ENCODE measurements at regions not wholly inside any gene's neighbourhood (a gene's known extent, or its start where the extent isn't known, plus 50 kb on each side); places are given as distances from the start of the nearest gene placed in this dataset.
A peak's percentile ranks its signal among the peaks of the same experiment; 100 is the strongest.

DNA sequence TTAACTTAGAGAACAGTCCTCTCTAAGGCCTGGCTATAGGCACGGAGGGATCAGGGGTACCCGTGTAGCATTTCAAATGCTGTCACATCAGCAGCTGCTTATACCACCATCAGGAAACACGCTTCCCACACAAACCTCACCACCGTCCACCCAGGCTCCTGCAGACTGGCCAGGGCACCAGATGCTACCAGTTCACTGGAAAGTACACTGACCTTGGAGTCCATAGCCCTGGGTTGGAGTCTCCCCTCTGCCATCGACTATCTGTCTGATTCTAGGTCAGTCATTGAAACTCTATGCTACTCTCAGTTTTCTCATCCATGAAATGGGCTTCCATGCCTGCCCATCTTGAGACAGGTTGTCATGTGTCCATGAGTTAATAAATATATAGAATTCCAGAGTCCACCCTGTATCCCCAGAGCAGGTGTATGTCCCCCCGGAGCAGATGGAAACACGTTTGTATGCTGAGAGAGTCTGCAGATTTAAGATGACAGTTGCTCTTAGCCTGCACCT lies 156.0 kb upstream of the SMAD3 start (continued):
- TF ChIP-seq, protein P1, sequence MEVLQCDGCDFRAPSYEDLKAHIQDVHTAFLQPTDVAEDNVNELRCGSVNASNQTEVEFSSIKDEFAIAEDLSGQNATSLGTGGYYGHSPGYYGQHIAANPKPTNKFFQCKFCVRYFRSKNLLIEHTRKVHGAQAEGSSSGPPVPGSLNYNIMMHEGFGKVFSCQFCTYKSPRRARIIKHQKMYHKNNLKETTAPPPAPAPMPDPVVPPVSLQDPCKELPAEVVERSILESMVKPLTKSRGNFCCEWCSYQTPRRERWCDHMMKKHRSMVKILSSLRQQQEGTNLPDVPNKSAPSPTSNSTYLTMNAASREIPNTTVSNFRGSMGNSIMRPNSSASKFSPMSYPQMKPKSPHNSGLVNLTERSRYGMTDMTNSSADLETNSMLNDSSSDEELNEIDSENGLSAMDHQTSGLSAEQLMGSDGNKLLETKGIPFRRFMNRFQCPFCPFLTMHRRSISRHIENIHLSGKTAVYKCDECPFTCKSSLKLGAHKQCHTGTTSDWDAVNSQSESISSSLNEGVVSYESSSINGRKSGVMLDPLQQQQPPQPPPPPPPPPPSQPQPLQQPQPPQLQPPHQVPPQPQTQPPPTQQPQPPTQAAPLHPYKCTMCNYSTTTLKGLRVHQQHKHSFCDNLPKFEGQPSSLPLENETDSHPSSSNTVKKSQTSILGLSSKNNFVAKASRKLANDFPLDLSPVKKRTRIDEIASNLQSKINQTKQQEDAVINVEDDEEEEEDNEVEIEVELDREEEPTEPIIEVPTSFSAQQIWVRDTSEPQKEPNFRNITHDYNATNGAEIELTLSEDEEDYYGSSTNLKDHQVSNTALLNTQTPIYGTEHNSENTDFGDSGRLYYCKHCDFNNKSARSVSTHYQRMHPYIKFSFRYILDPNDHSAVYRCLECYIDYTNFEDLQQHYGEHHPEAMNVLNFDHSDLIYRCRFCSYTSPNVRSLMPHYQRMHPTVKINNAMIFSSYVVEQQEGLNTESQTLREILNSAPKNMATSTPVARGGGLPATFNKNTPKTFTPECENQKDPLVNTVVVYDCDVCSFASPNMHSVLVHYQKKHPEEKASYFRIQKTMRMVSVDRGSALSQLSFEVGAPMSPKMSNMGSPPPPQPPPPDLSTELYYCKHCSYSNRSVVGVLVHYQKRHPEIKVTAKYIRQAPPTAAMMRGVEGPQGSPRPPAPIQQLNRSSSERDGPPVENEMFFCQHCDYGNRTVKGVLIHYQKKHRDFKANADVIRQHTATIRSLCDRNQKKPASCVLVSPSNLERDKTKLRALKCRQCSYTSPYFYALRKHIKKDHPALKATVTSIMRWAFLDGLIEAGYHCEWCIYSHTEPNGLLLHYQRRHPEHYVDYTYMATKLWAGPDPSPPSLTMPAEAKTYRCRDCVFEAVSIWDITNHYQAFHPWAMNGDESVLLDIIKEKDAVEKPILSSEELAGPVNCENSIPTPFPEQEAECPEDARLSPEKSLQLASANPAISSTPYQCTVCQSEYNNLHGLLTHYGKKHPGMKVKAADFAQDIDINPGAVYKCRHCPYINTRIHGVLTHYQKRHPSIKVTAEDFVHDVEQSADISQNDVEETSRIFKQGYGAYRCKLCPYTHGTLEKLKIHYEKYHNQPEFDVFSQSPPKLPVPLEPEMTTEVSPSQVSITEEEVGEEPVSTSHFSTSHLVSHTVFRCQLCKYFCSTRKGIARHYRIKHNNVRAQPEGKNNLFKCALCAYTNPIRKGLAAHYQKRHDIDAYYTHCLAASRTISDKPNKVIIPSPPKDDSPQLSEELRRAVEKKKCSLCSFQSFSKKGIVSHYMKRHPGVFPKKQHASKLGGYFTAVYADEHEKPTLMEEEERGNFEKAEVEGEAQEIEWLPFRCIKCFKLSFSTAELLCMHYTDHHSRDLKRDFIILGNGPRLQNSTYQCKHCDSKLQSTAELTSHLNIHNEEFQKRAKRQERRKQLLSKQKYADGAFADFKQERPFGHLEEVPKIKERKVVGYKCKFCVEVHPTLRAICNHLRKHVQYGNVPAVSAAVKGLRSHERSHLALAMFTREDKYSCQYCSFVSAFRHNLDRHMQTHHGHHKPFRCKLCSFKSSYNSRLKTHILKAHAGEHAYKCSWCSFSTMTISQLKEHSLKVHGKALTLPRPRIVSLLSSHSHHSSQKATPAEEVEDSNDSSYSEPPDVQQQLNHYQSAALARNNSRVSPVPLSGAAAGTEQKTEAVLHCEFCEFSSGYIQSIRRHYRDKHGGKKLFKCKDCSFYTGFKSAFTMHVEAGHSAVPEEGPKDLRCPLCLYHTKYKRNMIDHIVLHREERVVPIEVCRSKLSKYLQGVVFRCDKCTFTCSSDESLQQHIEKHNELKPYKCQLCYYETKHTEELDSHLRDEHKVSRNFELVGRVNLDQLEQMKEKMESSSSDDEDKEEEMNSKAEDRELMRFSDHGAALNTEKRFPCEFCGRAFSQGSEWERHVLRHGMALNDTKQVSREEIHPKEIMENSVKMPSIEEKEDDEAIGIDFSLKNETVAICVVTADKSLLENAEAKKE (CRISPR knock-in tag; IDR thresholded peaks at IDR 0.05): no peak
- TF ChIP-seq JUNB (IDR thresholded peaks at IDR 0.05; ENCODE audit: unreplicated experiment) (no peak), EZH2 (IDR thresholded peaks at IDR 0.05; ENCODE audit: low read depth, unreplicated experiment) (no peak), CREB1 (CRISPR knock-in tag; IDR thresholded peaks at IDR 0.05; ENCODE audit: low read depth) (no peak), STAT1 (IDR thresholded peaks at IDR 0.05; ENCODE audit: unreplicated experiment) (no peak), POLR2AphosphoS5 (IDR thresholded peaks at IDR 0.05; ENCODE audit: low read depth) (no peak)

- H3F3A ChIP-seq (replicated peaks; ENCODE audit: low read depth): no peaks in the 10 kb centered on the region
- H3K36me3 Mint-ChIP-seq (ENCODE audit: low read depth): no peaks in the 10 kb centered on the region
- no peaks in the 10 kb centered on the region for H3K4me1 ChIP-seq (ENCODE audit: insufficient read depth)
- peaks cover 12% of the 10 kb centered on the region for H3K27me3 Mint-ChIP-seq (ENCODE audit: insufficient read depth, low read depth, poor library complexity)
- no peak overlapping the region for H3K4me3 Mint-ChIP-seq
- no peak overlapping the region for H3K4me2 ChIP-seq
- H3K27me3 ChIP-seq (ENCODE audit: insufficient read depth): no peaks in the 10 kb centered on the region
- H3K27ac ChIP-seq (ENCODE audit: low read depth): no peak overlapping the region
- H3K36me3 ChIP-seq (ENCODE audit: insufficient read depth): no peaks in the 10 kb centered on the region
- ATAC-seq (peak; percentile 29; the same call in 2 of the 3 replicates), DNase-seq (ENCODE audit: low spot score) (no peak)
- H3K9me2 ChIP-seq (ENCODE audit: insufficient read depth): 0 out of 2 replicates have a peak, but pooled peaks cover 12% of the 10 kb centered on the region
- H3K79me2 ChIP-seq (replicated peaks; ENCODE audit: insufficient read depth): no peaks in the 10 kb centered on the region
- H3K9me3 Mint-ChIP-seq: peaks cover 3% of the 10 kb centered on the region; the same call in 1 of the 3 replicates
- H3K4me1 Mint-ChIP-seq: no peaks in the 10 kb centered on the region
- H3K4me3 ChIP-seq: no peak overlapping the region
- H3K27ac Mint-ChIP-seq: no peak overlapping the region
- H2AFZ ChIP-seq: peak overlapping the region; percentile 47; the same call in 1 of the 2 replicates
- H4K20me1 ChIP-seq (replicated peaks; ENCODE audit: insufficient read depth): no peaks in the 10 kb centered on the region; the same call in 1 of the 2 replicates
- TF ChIP-seq EZH2phosphoT487 (IDR thresholded peaks at IDR 0.05; ENCODE audit: unreplicated experiment) (no peak), ZNF331 (CRISPR knock-in tag; IDR thresholded peaks at IDR 0.05; ENCODE audit: low read depth) (no peak), POLR2AphosphoS5 (IDR thresholded peaks at IDR 0.05; ENCODE audit: low read depth) (no peak), NANOG (IDR thresholded peaks at IDR 0.05; ENCODE audit: borderline replicate concordance) (no peak), ZNF114 (CRISPR knock-in tag; IDR thresholded peaks at IDR 0.05) (no peak)
- TF ChIP-seq, protein P2, sequence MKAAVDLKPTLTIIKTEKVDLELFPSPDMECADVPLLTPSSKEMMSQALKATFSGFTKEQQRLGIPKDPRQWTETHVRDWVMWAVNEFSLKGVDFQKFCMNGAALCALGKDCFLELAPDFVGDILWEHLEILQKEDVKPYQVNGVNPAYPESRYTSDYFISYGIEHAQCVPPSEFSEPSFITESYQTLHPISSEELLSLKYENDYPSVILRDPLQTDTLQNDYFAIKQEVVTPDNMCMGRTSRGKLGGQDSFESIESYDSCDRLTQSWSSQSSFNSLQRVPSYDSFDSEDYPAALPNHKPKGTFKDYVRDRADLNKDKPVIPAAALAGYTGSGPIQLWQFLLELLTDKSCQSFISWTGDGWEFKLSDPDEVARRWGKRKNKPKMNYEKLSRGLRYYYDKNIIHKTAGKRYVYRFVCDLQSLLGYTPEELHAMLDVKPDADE (IDR thresholded peaks at IDR 0.05): no peak
These were observed 154.2 kb upstream of the SMAD3 start for GRCh38 chr15:66911131-66911700.

Data from GM23338 (cell line).